Rectal smooth muscle tissue (tissue), 1 donor: ENCODE measurements at regions not wholly inside any gene's neighbourhood (a gene's known extent, or its start where the extent isn't known, plus 50 kb on each side); places are given as distances from the start of the nearest gene placed in this dataset.

Source experiments
- H3K27ac ChIP-seq: one replicate; pipeline ENCODE4 v1.7.0; 2013; ENCODE audit warnings: low read depth, low read length, inconsistent platforms
- H3K27me3 ChIP-seq: one replicate; pipeline ENCODE4 v1.7.0; 2013; ENCODE audit warnings: low read length; ENCODE audit not compliant: control insufficient read depth, insufficient read depth
- H3K36me3 ChIP-seq: one replicate; pipeline ENCODE4 v1.7.0; 2013; ENCODE audit warnings: low read length; ENCODE audit not compliant: control insufficient read depth, insufficient read depth
- H3K4me1 ChIP-seq: one replicate; pipeline ENCODE4 v1.7.0; 2013; ENCODE audit warnings: low read length; ENCODE audit not compliant: control insufficient read depth, insufficient read depth
- H3K4me3 ChIP-seq: one replicate; pipeline ENCODE4 v1.7.0; 2013; ENCODE audit warnings: low read length
- H3K9ac ChIP-seq: one replicate; pipeline ENCODE4 v1.7.0; 2013; ENCODE audit warnings: low read length

DNA sequence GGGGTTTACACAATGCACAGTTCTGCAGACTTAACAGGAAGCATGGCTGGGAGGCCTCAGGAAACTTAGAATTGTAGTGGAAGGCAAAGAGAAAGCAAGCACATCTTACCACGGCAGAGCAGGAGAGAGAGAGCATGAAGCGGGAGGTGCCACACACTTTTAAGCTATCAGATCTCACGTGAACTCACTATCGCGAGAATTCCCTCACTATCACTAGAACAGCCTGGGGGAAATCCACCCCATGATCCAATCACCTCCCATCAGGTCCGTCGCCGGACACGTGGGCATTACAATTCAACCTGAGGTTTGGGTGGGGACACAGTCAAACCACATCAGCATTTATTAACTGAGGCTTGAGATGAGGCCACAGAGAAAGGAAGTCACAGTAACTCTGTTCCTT, 326.7 kb downstream of the C16orf95 start:
- no peaks in the 10 kb centered on the region for H3K27me3 ChIP-seq
- H3K27ac ChIP-seq = no peak overlapping the region

DNA sequence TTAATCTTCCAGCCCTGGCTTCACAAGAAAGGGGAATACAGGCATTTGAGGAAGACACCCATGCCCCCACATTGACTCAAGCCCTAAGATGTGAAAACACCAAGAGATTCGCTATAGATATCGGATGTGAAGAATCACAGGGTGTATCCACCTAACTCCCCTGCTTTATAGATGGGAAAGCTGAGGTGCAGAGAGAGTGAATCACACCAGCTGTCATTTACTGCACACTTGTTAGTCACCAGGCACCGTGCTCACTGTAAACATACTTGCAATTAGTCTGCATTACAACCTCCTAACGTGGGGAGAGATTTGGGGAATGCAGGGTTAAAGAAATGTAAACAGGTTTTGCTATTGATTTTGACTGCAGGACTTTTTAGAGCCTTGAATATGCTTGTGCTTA, 325.5 kb downstream of the C16orf95 start:
- no peaks in the 10 kb centered on the region for H3K27me3 ChIP-seq
- no peak overlapping the region for H3K9ac ChIP-seq
- H3K36me3 ChIP-seq = no peaks in the 10 kb centered on the region
- H3K4me1 ChIP-seq = peaks cover 2% of the 10 kb centered on the region
- no peak overlapping the region for H3K4me3 ChIP-seq
- no peak overlapping the region for H3K27ac ChIP-seq

More for the DNA sequence above, 326.7 kb downstream of the C16orf95 start:
- Histone ChIP-seq H3K4me1 (peaks cover 2% of the 10 kb centered on the region), H3K9ac (no peak overlapping the region), H3K4me3 (no peak overlapping the region), H3K36me3 (no peaks in the 10 kb centered on the region)

DNA sequence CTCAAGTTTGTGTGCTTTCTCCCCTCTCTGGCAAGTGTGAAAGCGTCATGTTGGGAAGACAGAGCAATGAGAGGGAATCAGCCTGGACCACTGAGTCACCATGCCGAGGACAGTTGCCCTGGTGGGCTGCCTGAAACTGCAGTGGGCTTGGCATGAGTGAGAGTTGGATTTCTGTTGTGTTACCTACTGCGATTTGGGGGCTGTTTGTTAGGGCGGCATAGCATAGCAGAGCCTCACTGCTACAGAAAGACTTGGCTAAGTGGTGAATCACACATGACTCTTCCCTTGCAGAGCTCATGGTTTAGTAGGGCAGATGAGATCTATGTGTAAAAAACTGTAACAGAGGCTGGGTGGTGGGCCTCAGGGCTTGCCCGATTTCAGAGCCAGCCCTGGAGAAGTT, 324.6 kb downstream of the C16orf95 start:
- no peak overlapping the region for H3K27ac ChIP-seq
- H3K4me3 ChIP-seq = no peak overlapping the region
- H3K9ac ChIP-seq = no peak overlapping the region
- peaks cover 2% of the 10 kb centered on the region for H3K4me1 ChIP-seq
- H3K36me3 ChIP-seq = no peaks in the 10 kb centered on the region
- no peaks in the 10 kb centered on the region for H3K27me3 ChIP-seq

DNA sequence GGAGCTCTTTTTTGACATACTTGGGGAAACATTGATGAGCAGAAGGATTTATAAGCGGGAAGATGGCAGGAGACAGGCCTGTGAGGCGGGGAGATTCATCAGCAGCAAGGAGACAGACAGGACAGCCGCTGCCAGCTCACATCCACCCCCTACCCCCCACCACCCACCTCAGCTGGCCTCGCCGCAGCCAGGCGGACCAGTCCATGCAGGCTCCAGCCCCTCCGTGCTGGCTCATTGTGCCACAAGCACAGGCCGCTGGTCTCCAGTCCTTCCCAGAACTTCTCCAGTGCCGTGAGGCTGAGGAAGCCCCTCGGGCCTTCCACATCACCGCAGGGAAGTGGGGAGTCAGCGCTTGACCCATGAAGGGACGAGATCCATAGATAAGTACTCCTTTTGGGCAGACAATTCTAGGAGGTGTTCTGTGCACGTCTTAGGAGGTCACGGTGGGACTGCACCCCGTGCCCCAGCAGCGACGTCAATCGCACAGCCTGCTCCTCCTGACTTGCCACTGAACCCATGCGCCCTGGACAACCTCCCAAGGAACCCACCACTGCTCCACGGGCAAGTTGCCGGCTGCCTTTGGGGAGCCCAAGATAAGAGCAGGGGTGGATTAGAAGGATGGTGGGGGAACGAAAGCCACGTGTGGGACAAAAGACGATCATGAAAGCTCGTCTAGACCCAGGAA, 323.6 kb downstream of the C16orf95 start:
- Histone ChIP-seq H3K9ac (no peak overlapping the region), H3K4me3 (no peak overlapping the region), H3K27ac (no peak overlapping the region), H3K27me3 (no peaks in the 10 kb centered on the region), H3K4me1 (peaks cover 2% of the 10 kb centered on the region), H3K36me3 (no peaks in the 10 kb centered on the region)

DNA sequence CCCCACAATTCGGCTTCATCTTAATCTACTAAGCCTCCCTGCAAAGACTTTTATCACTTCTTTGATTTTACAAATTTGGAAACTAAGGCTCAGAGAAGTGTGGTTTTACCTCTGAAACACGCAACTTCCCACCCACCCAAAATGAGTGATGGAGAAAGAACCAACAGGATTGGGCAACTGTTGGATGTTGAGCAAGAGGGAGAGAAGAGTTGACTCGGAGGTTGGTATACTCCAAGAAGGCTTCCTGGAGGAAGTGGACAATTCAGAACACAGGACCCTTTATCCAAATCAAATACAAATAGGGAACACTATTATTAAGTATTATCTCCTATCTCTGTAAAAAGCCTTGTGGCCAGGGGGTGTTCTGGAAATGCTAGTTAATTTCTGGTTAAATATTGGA, 323.0 kb downstream of the C16orf95 start:
- Histone ChIP-seq H3K36me3 (no peaks in the 10 kb centered on the region), H3K27ac (no peak overlapping the region), H3K27me3 (no peaks in the 10 kb centered on the region), H3K4me3 (no peak overlapping the region), H3K9ac (no peak overlapping the region), H3K4me1 (peaks cover 2% of the 10 kb centered on the region)

DNA sequence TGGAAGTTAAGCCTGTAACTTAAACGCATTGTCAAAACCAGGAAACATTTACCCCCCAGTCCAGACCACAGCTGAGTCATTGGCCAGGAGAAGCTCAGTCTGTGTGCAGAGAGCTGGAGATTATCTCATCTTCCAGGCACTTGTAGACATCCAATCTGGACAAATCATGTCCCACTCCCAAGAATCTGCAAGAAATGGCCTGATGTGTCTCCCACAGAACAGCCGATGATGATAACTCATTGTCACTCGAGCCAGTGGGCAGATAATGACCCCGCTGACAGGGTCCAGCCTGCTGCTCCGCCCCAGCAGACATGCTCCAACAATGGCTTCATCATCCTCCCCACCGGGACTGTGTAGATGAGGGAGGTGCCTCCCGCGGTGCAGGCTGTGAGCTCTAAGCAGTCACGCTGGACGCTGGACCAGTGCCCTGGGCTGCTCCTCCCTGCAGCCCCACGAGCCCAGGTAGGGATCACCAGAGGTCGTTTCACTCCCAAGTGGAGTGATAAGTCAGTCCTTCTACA, 322.5 kb downstream of the C16orf95 start:
- H3K27ac ChIP-seq = no peak overlapping the region
- peaks cover 2% of the 10 kb centered on the region for H3K4me1 ChIP-seq
- no peak overlapping the region for H3K9ac ChIP-seq
- no peaks in the 10 kb centered on the region for H3K36me3 ChIP-seq
- H3K4me3 ChIP-seq = no peak overlapping the region
- H3K27me3 ChIP-seq = no peaks in the 10 kb centered on the region

DNA sequence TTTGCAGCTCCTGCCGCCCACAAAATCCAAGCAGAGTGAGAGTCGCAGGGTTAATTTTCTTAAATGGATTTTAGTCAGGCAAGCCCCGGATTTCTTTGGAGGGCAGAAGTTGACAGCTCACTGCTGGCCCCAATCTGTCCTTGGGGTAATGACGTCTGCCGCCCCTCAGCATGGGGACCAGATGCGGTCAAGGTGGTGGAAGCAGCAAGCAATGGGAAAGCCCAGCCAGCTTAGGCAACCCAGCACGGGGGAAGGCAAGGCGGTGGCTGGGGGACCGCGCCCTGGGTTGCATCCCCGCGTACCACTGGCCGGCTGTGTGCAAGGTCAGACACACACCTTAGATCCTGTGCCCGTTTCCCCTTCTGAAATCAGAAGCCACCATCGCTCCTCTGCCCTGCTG, 321.7 kb downstream of the C16orf95 start:
- H3K27me3 ChIP-seq = no peaks in the 10 kb centered on the region
- H3K4me3 ChIP-seq = no peak overlapping the region
- H3K36me3 ChIP-seq = no peaks in the 10 kb centered on the region
- no peak overlapping the region for H3K27ac ChIP-seq
- H3K9ac ChIP-seq = no peak overlapping the region
- H3K4me1 ChIP-seq = no peaks in the 10 kb centered on the region

DNA sequence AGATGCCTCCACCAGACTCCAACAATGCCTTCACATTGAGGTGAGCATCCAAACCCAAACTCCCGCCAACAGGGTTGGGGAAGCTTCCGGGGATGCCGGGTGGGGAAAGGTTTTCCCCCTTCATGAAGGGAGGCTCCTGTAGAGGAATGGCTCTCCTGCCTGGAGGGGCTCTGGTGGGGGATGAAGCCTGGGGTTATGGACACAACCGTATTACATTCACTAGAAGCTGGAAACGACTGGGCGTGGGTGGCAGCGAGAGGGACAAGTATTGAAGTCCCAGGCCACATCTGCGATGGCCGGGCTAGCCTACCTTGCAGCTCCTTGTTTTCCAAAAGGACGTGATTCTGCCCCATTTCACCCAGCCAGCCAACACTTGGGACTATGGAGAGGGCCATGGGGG, 321.1 kb downstream of the C16orf95 start:
- no peak overlapping the region for H3K27ac ChIP-seq
- H3K36me3 ChIP-seq = no peaks in the 10 kb centered on the region
- no peak overlapping the region for H3K4me3 ChIP-seq
- no peaks in the 10 kb centered on the region for H3K27me3 ChIP-seq
- no peaks in the 10 kb centered on the region for H3K4me1 ChIP-seq
- no peak overlapping the region for H3K9ac ChIP-seq

DNA sequence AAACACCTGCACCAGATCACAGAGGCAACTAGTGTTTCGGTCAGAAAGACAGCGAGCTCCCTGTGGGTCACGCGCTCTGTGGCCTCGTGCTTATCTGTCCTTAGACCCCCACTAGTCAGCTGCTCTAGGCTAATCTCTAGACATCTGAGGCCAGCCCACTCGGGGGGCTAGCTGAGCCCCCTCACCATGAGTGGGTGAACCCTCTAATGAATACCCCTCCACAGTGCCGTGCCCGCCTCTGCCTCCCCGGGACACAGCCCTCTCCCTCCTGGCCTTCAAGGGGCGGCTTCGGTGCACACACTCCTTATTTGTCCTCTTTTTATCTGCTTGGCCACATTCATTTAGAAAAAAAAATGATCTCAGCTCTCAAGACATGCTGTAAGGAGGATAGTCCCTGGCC, 320.1 kb downstream of the C16orf95 start:
- Histone ChIP-seq H3K27me3 (no peaks in the 10 kb centered on the region), H3K4me3 (no peak overlapping the region), H3K36me3 (no peaks in the 10 kb centered on the region), H3K9ac (no peak overlapping the region), H3K27ac (no peak overlapping the region), H3K4me1 (no peaks in the 10 kb centered on the region)

DNA sequence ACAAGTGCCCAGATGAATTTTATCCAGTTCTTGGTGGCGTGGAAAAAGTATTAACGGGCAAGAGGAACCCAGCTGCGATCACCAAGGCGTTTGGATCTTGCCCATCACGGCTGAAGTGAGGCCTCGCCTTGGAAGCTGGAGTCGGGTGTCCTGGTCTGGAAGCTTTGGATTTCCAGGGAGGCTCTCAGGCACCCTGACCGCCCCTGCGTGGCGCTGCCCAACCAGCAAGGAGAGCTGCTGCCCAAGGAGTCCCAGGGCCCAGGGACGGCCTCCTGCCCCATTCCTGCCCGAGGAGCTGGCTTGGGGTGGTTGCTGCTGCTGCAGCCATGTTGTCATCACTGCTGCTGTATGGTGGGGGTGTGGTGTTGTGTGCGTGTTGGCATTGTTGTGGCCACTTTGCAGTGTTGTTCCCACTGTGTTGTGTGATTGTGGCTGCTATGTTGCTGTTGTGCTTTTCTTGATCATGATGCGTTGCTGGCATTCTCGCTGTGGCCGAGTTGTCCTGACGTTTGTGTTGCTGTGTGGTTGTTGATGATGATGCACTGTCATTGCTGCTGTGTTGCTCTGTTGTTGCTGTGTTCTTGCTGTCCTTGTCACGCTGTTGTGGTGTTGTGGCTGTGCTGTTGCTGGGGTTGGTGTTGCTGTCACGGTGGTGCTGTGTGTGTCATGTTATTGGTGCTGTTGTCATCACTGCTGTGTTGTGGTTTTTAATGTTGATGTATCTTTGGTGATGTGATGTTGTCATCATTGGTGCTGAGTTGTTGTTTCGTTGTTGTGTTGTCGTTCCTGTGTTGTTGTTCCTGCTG, 318.8 kb downstream of the C16orf95 start:
- H3K4me1 ChIP-seq = no peaks in the 10 kb centered on the region
- H3K9ac ChIP-seq = no peak overlapping the region
- no peak overlapping the region for H3K27ac ChIP-seq
- H3K4me3 ChIP-seq = no peak overlapping the region
- H3K36me3 ChIP-seq = no peaks in the 10 kb centered on the region
- no peaks in the 10 kb centered on the region for H3K27me3 ChIP-seq

DNA sequence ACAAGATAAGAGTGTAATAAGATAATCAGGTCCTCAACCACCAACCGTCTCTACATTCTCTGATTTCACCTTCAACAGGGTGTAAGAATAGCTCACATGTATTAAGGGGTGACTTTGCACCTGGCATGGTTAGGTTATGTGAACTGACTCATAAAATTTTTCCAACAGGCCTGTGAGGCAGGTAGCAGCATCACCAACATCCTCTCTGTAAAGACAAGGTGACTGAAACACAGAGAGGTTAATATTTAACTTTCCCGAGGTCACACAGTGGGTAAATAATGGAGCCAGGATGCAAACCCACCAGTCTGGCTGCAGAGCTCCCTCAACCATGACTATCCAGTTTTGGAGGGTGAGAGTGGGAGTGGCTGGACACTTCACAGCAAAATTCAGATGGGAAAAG, 317.2 kb downstream of the C16orf95 start:
- Histone ChIP-seq H3K4me3 (no peak overlapping the region), H3K4me1 (no peaks in the 10 kb centered on the region), H3K9ac (no peak overlapping the region), H3K36me3 (no peaks in the 10 kb centered on the region), H3K27me3 (no peaks in the 10 kb centered on the region), H3K27ac (no peak overlapping the region)

DNA sequence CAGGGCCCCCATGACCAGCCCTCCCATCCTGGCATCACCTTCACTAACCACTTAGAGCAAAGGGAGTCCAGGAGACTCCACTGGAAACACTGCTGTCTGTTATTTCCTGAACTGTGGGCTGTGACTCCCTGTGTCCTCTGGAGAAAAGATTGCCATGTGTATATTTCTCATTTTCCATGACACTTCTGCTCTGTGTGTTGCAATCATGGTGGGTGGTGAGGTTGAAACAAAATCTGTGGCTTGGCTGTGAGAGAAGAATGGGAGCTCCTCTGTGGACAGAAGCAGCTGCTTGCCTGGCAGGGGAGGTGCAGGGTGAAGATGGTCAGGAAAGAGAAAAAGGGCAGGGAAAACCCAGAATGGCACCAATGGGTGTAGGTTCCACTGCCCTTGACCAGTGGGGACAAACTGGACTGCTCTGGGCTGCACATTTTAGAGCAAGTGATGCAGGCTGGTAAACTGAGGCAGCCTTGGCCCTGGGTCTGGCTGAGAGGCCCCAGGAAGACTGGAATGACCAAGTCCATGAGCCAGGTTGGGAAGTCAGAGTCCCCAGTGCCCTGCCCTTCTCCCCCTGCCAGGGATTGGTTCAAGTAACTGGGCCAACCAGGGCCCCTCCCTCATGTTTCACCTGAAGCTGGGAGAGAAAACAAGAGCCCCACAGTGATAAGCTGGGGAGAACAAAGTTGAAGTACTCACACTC, 314.3 kb downstream of the C16orf95 start:
- no peaks in the 10 kb centered on the region for H3K4me1 ChIP-seq
- H3K27me3 ChIP-seq = no peaks in the 10 kb centered on the region
- H3K9ac ChIP-seq = no peak overlapping the region
- no peak overlapping the region for H3K4me3 ChIP-seq
- no peaks in the 10 kb centered on the region for H3K36me3 ChIP-seq
- H3K27ac ChIP-seq = no peak overlapping the region
